ENCODE measurements at regions not wholly inside any gene's neighbourhood (a gene's known extent, or its start where the extent isn't known, plus 50 kb on each side); places are given as distances from the start of the nearest gene placed in this dataset.

GRCh38 chr4:81738891-81739290 is 267.2 kb upstream of the RASGEF1B start:
- TF ChIP-seq CTCF (IDR thresholded peaks at IDR 0.05), result no peak
- no peak for TF ChIP-seq ZFX (IDR thresholded peaks at IDR 0.05; ENCODE audit: borderline replicate concordance)

All from 22Rv1 (cell line).